ENCODE measurements at regions not wholly inside any gene's neighbourhood (a gene's known extent, or its start where the extent isn't known, plus 50 kb on each side); places are given as distances from the start of the nearest gene placed in this dataset.

GRCh38 chr6:14197118-14197517 lies 79.5 kb downstream of the CD83 start:
- Histone ChIP-seq H3K9me3 (replicated peaks) (no peaks in the 10 kb centered on the region), H3K27me3 (ENCODE audit: low read depth) (no peaks in the 10 kb centered on the region), H3K36me3 (no peaks in the 10 kb centered on the region), H3K27ac (replicated peaks) (no peak overlapping the region), H3K4me1 (no peaks in the 10 kb centered on the region), H3K4me3 (no peak overlapping the region)
- no peak for DNase-seq
- no peak for TF ChIP-seq CTCF (IDR thresholded peaks at IDR 0.05; ENCODE audit: borderline replicate concordance)
- intact Hi-C loops (cut with micrococcal nuclease) = no loop called here

GRCh38 chr6:14200047-14200446 lies 82.5 kb downstream of the CD83 start:
- H3K36me3 ChIP-seq = no peaks in the 10 kb centered on the region
- intact Hi-C loops (cut with micrococcal nuclease) = no loop called here

GRCh38 chr6:14202947-14203346 lies 85.4 kb downstream of the CD83 start:
- H3K9me3 ChIP-seq (replicated peaks) = no peaks in the 10 kb centered on the region
- H3K36me3 ChIP-seq = no peaks in the 10 kb centered on the region
- no peak overlapping the region for H3K4me3 ChIP-seq
- H3K27me3 ChIP-seq (ENCODE audit: low read depth) = no peaks in the 10 kb centered on the region
- no peak for DNase-seq
- no peak for TF ChIP-seq CTCF (IDR thresholded peaks at IDR 0.05; ENCODE audit: borderline replicate concordance)
- intact Hi-C loops (cut with micrococcal nuclease) = no loop called here
- H3K27ac ChIP-seq (replicated peaks) = no peak overlapping the region
- no peaks in the 10 kb centered on the region for H3K4me1 ChIP-seq

More at GRCh38 chr6:14200047-14200446, 82.5 kb downstream of the CD83 start:
- H3K9me3 ChIP-seq (replicated peaks) = no peaks in the 10 kb centered on the region
- H3K27ac ChIP-seq (replicated peaks) = no peak overlapping the region
- no peaks in the 10 kb centered on the region for H3K27me3 ChIP-seq (ENCODE audit: low read depth)
- no peak overlapping the region for H3K4me3 ChIP-seq
- no peak for TF ChIP-seq CTCF (IDR thresholded peaks at IDR 0.05; ENCODE audit: borderline replicate concordance)
- DNase-seq = no peak
- H3K4me1 ChIP-seq = no peaks in the 10 kb centered on the region

GRCh38 chr6:14206391-14206790 lies 88.8 kb downstream of the CD83 start:
- no peak for DNase-seq
- no peak for TF ChIP-seq CTCF (IDR thresholded peaks at IDR 0.05; ENCODE audit: borderline replicate concordance)
- Histone ChIP-seq H3K4me1 (peaks cover 11% of the 10 kb centered on the region), H3K4me3 (no peak overlapping the region), H3K36me3 (no peaks in the 10 kb centered on the region), H3K9me3 (replicated peaks) (no peaks in the 10 kb centered on the region), H3K27ac (replicated peaks) (no peak overlapping the region), H3K27me3 (ENCODE audit: low read depth) (no peaks in the 10 kb centered on the region)
- intact Hi-C loops (cut with micrococcal nuclease) = no loop called here

- Histone ChIP-seq H3K27me3 (ENCODE audit: low read depth) (no peaks in the 10 kb centered on the region), H3K4me3 (no peak overlapping the region), H3K4me1 (peaks cover 20% of the 10 kb centered on the region), H3K36me3 (no peaks in the 10 kb centered on the region), H3K9me3 (replicated peaks) (no peaks in the 10 kb centered on the region), H3K27ac (replicated peaks) (no peak overlapping the region)
- no peak for DNase-seq
- no peak for TF ChIP-seq CTCF (IDR thresholded peaks at IDR 0.05; ENCODE audit: borderline replicate concordance)
- intact Hi-C loops (cut with micrococcal nuclease) = no loop called here
Measured at GRCh38 chr6:14207448-14207847, 89.9 kb downstream of the CD83 start.

- Histone ChIP-seq H3K36me3 (no peaks in the 10 kb centered on the region), H3K27me3 (ENCODE audit: low read depth) (no peaks in the 10 kb centered on the region), H3K4me3 (no peak overlapping the region), H3K27ac (replicated peaks) (no peak overlapping the region), H3K4me1 (peaks cover 20% of the 10 kb centered on the region), H3K9me3 (replicated peaks) (no peaks in the 10 kb centered on the region)
- intact Hi-C loops (cut with micrococcal nuclease) = no loop called here
- no peak for DNase-seq
- TF ChIP-seq CTCF (IDR thresholded peaks at IDR 0.05; ENCODE audit: borderline replicate concordance) = no peak
Measured at GRCh38 chr6:14209000-14209399, 91.4 kb downstream of the CD83 start.
